ENCODE measurements at regions not wholly inside any gene's neighbourhood (a gene's known extent, or its start where the extent isn't known, plus 50 kb on each side); places are given as distances from the start of the nearest gene placed in this dataset.

GRCh38 chr6:74581681-74582080 lies 624.2 kb downstream of the COL12A1 start:
- H3K9me3 ChIP-seq (ENCODE audit: low read depth), result no peaks in the 10 kb centered on the region
- H3K27ac ChIP-seq, result no peak overlapping the region
- no peaks in the 10 kb centered on the region for H3K36me3 ChIP-seq
- Mint-ChIP-seq H3K4me3 (no peak overlapping the region), H3K4me1 (peaks cover 2% of the 10 kb centered on the region), H3K9me3 (no peaks in the 10 kb centered on the region), H3K36me3 (no peaks in the 10 kb centered on the region), H3K27me3 (ENCODE audit: insufficient read depth, low read depth) (peaks cover 3% of the 10 kb centered on the region), H3K27ac (no peak overlapping the region)
- no peak for TF ChIP-seq EZH2 (IDR thresholded peaks at IDR 0.05)
- no peak for TF ChIP-seq EZH2phosphoT487 (IDR thresholded peaks at IDR 0.05)
- no peak for TF ChIP-seq CTCF (IDR thresholded peaks at IDR 0.05)
- H3K4me3 ChIP-seq, result no peak overlapping the region
- H3K27me3 ChIP-seq, result no peaks in the 10 kb centered on the region
- no peaks in the 10 kb centered on the region for H3K79me2 ChIP-seq (ENCODE audit: low read depth)
- no peak overlapping the region for H2AFZ ChIP-seq (replicated peaks)
- no peak overlapping the region for H3K4me2 ChIP-seq
- H3K9ac ChIP-seq, result no peak overlapping the region
- H4K20me1 ChIP-seq (ENCODE audit: low read depth), result no peaks in the 10 kb centered on the region
- no peak for DNase-seq (ENCODE audit: low spot score)
- H3K4me1 ChIP-seq, result no peaks in the 10 kb centered on the region
- H3F3A ChIP-seq (ENCODE audit: low read depth), result no peaks in the 10 kb centered on the region

GRCh38 chr6:74579794-74580193 lies 626.1 kb downstream of the COL12A1 start:
- Histone ChIP-seq H3K4me2 (no peak overlapping the region), H2AFZ (replicated peaks) (no peak overlapping the region), H3K27me3 (no peaks in the 10 kb centered on the region), H3K9me3 (ENCODE audit: low read depth) (no peaks in the 10 kb centered on the region), H3K4me3 (no peak overlapping the region), H3K4me1 (no peaks in the 10 kb centered on the region), H3K79me2 (ENCODE audit: low read depth) (no peaks in the 10 kb centered on the region), H3K9ac (no peak overlapping the region), H3F3A (ENCODE audit: low read depth) (no peaks in the 10 kb centered on the region), H3K27ac (no peak overlapping the region), H4K20me1 (ENCODE audit: low read depth) (no peaks in the 10 kb centered on the region), H3K36me3 (no peaks in the 10 kb centered on the region)
- Mint-ChIP-seq H3K9me3 (no peaks in the 10 kb centered on the region), H3K4me1 (peaks cover 2% of the 10 kb centered on the region), H3K27me3 (ENCODE audit: insufficient read depth, low read depth) (peaks cover 3% of the 10 kb centered on the region), H3K27ac (no peak overlapping the region), H3K4me3 (no peak overlapping the region), H3K36me3 (no peaks in the 10 kb centered on the region)
- TF ChIP-seq EZH2phosphoT487 (IDR thresholded peaks at IDR 0.05), result no peak
- TF ChIP-seq CTCF (IDR thresholded peaks at IDR 0.05), result no peak
- no peak for TF ChIP-seq EZH2 (IDR thresholded peaks at IDR 0.05)
- DNase-seq (ENCODE audit: low spot score), result no peak

GRCh38 chr6:74579047-74579446 lies 626.8 kb downstream of the COL12A1 start:
- Histone ChIP-seq H2AFZ (replicated peaks) (no peak overlapping the region), H4K20me1 (ENCODE audit: low read depth) (no peaks in the 10 kb centered on the region), H3K4me1 (no peaks in the 10 kb centered on the region), H3K9me3 (ENCODE audit: low read depth) (no peaks in the 10 kb centered on the region), H3K9ac (no peak overlapping the region), H3K79me2 (ENCODE audit: low read depth) (no peaks in the 10 kb centered on the region), H3K4me3 (no peak overlapping the region), H3K36me3 (no peaks in the 10 kb centered on the region), H3F3A (ENCODE audit: low read depth) (no peaks in the 10 kb centered on the region), H3K4me2 (no peak overlapping the region), H3K27ac (no peak overlapping the region), H3K27me3 (no peaks in the 10 kb centered on the region)
- no peaks in the 10 kb centered on the region for H3K36me3 Mint-ChIP-seq
- TF ChIP-seq EZH2 (IDR thresholded peaks at IDR 0.05), result no peak
- H3K4me3 Mint-ChIP-seq, result no peak overlapping the region
- H3K4me1 Mint-ChIP-seq, result peaks cover 2% of the 10 kb centered on the region
- DNase-seq (ENCODE audit: low spot score), result no peak
- no peaks in the 10 kb centered on the region for H3K9me3 Mint-ChIP-seq
- H3K27ac Mint-ChIP-seq, result no peak overlapping the region
- H3K27me3 Mint-ChIP-seq (ENCODE audit: insufficient read depth, low read depth), result peaks cover 3% of the 10 kb centered on the region

GRCh38 chr6:74578339-74578738 lies 627.5 kb downstream of the COL12A1 start:
- peaks cover 3% of the 10 kb centered on the region for H3K27me3 Mint-ChIP-seq (ENCODE audit: insufficient read depth, low read depth)
- peak; percentile 76 for TF ChIP-seq EZH2phosphoT487 (IDR thresholded peaks at IDR 0.05)
- TF ChIP-seq CTCF (IDR thresholded peaks at IDR 0.05), result no peak
- DNase-seq (ENCODE audit: low spot score), result no peak
- H3K36me3 Mint-ChIP-seq, result no peaks in the 10 kb centered on the region
- no peak overlapping the region for H2AFZ ChIP-seq (replicated peaks)
- no peak overlapping the region for H3K9ac ChIP-seq
- no peaks in the 10 kb centered on the region for H4K20me1 ChIP-seq (ENCODE audit: low read depth)
- H3K4me2 ChIP-seq, result no peak overlapping the region
- peaks cover 2% of the 10 kb centered on the region for H3K4me1 Mint-ChIP-seq
- no peaks in the 10 kb centered on the region for H3K9me3 ChIP-seq (ENCODE audit: low read depth)
- no peak overlapping the region for H3K4me3 ChIP-seq
- no peak overlapping the region for H3K27ac ChIP-seq
- H3K4me1 ChIP-seq, result no peaks in the 10 kb centered on the region
- no peak overlapping the region for H3K4me3 Mint-ChIP-seq
- no peaks in the 10 kb centered on the region for H3K27me3 ChIP-seq
- H3K79me2 ChIP-seq (ENCODE audit: low read depth), result no peaks in the 10 kb centered on the region
- H3K36me3 ChIP-seq, result no peaks in the 10 kb centered on the region
- no peaks in the 10 kb centered on the region for H3K9me3 Mint-ChIP-seq
- no peak overlapping the region for H3K27ac Mint-ChIP-seq
- no peaks in the 10 kb centered on the region for H3F3A ChIP-seq (ENCODE audit: low read depth)
